GM12892 (cell line): ENCODE measurements at regions not wholly inside any gene's neighbourhood (a gene's known extent, or its start where the extent isn't known, plus 50 kb on each side); places are given as distances from the start of the nearest gene placed in this dataset.

Experiments used
- POLR2A ChIP-seq: IDR thresholded peaks from 2 replicates; pipeline ENCODE4 v1.6.1; 2011; ENCODE audit warnings: low read depth, low read length, control low read depth
- POLR2AphosphoS5 ChIP-seq: IDR thresholded peaks from 2 replicates; pipeline ENCODE4 v1.6.1; 2011; ENCODE audit warnings: low read depth, low read length, control low read depth
- TAF1 ChIP-seq: IDR thresholded peaks from 2 replicates; pipeline ENCODE4 v1.6.1; 2011; ENCODE audit warnings: low read depth, mild to moderate bottlenecking, control low read depth, low read length, borderline replicate concordance

- TF ChIP-seq POLR2AphosphoS5 (no peak), POLR2A (no peak), TAF1 (no peak)
Measured at GRCh38 chrX:3548765-3549391, 164.6 kb downstream of the PRKX start.
